ENCODE measurements at regions not wholly inside any gene's neighbourhood (a gene's known extent, or its start where the extent isn't known, plus 50 kb on each side); places are given as distances from the start of the nearest gene placed in this dataset.

DNA sequence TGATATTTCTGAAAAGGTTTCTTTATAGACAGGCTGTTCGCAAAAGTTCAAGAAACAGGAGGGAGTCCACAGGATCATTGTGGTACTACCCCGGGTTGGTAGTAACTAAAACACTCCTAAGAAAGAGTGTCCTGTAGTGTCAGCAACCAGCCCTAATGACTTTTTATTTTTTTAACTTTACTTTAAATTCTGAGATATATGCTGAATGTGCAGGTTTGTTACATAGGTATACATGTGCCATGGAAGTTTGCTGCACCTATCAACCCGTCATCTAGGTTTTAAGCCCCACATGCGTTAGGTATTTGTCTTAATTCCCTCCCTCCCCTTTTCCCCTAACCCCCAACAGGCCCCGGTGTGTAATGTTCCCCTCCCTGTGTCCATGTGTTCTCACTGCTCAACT, 1396.9 kb upstream of the ZEB2 start:
- no peaks in the 10 kb centered on the region for H3K9me3 ChIP-seq (ENCODE audit: control insufficient read depth, insufficient read depth, low read depth, low read length)
- TF ChIP-seq SP7 (tag by site-specific recombination; IDR thresholded peaks at IDR 0.05) (no peak), ZNF138 (tag by site-specific recombination; IDR thresholded peaks at IDR 0.05; ENCODE audit: borderline replicate concordance) (no peak), ZSCAN23 (tag by site-specific recombination; IDR thresholded peaks at IDR 0.05) (no peak), ZNF664 (tag by site-specific recombination; IDR thresholded peaks at IDR 0.05) (no peak), ZNF521 (tag by site-specific recombination; IDR thresholded peaks at IDR 0.05) (no peak), ZNF416 (tag by site-specific recombination; IDR thresholded peaks at IDR 0.05) (no peak), ZNF341 (tag by site-specific recombination; IDR thresholded peaks at IDR 0.05; ENCODE audit: low read depth) (no peak), ZNF121 (tag by site-specific recombination; IDR thresholded peaks at IDR 0.05) (no peak), ZSCAN30 (tag by site-specific recombination; IDR thresholded peaks at IDR 0.05) (no peak), ZNF223 (tag by site-specific recombination; IDR thresholded peaks at IDR 0.05) (no peak), YY2 (tag by site-specific recombination; IDR thresholded peaks at IDR 0.05) (no peak), MZF1 (tag by site-specific recombination; IDR thresholded peaks at IDR 0.05; ENCODE audit: borderline replicate concordance) (no peak), ZNF768 (tag by site-specific recombination; IDR thresholded peaks at IDR 0.05) (no peak), PRDM6 (tag by site-specific recombination; IDR thresholded peaks at IDR 0.05) (no peak), ZNF544 (tag by site-specific recombination; IDR thresholded peaks at IDR 0.05) (no peak), RBAK (tag by site-specific recombination; IDR thresholded peaks at IDR 0.05) (no peak), ZNF221 (tag by site-specific recombination; IDR thresholded peaks at IDR 0.05; ENCODE audit: borderline replicate concordance) (no peak)
- TF ChIP-seq, protein P1, sequence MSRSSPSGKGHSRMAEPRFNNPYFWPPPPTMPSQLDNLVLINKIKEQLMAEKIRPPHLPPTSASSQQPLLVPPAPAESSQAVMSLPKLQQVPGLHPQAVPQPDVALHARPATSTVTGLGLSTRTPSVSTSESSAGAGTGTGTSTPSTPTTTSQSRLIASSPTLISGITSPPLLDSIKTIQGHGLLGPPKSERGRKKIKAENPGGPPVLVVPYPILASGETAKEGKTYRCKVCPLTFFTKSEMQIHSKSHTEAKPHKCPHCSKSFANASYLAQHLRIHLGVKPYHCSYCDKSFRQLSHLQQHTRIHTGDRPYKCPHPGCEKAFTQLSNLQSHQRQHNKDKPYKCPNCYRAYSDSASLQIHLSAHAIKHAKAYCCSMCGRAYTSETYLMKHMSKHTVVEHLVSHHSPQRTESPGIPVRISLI (tag by site-specific recombination; IDR thresholded peaks at IDR 0.05) = no peak
- CTCF ChIA-PET = no interaction called here
- no peaks in the 10 kb centered on the region for H3K4me1 ChIP-seq (ENCODE audit: control insufficient read depth, insufficient read depth, low read length)
- no peaks in the 10 kb centered on the region for H3K36me3 ChIP-seq (ENCODE audit: control insufficient read depth in 2 of 2, insufficient read depth in 1 of 2, low read length in 2 of 2)
- POLR2A ChIA-PET = interaction anchor here (0.7 kb wide), 1 partner anchor 164 kb away, joined by 7 read pairs; no protein-coding TSS in a partner anchor
- no peak overlapping the region for H3K4me3 ChIP-seq (ENCODE audit: low read depth, low read length)
- H3K27ac ChIP-seq (ENCODE audit: extremely low read depth, low read depth, low read length) = no peak overlapping the region

DNA sequence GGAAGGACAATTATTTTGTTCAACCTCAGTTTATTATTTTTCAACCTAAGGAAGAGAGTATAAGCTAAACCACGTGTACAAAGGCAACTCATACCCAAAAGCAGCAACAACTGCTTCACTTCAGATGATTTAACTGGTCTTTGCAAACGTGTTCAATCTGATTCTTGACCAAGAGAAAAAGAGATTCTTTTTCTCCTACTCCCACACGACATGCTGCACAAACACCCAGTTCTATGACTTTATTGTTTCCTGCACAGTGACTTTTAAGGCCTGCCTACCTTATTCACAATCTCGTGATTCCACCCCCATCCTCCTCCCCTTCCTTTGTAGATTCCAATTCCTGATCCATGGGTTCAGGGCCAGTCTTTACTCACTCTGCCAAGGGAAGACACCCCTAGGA, 1394.8 kb upstream of the ZEB2 start:
- CTCF ChIA-PET = interaction anchor here (0.6 kb wide), 1 partner anchor 18 kb away, joined by 3 read pairs; no protein-coding TSS in a partner anchor
- Histone ChIP-seq H3K9me3 (ENCODE audit: control insufficient read depth, insufficient read depth, low read depth, low read length) (no peaks in the 10 kb centered on the region), H3K4me1 (ENCODE audit: control insufficient read depth, insufficient read depth, low read length) (no peaks in the 10 kb centered on the region), H3K4me3 (ENCODE audit: low read depth, low read length) (no peak overlapping the region), H3K27ac (ENCODE audit: extremely low read depth, low read depth, low read length) (no peak overlapping the region), H3K36me3 (ENCODE audit: control insufficient read depth in 2 of 2, insufficient read depth in 1 of 2, low read length in 2 of 2) (no peaks in the 10 kb centered on the region)
- POLR2A ChIA-PET = no interaction called here
- TF ChIP-seq ZNF19 (tag by site-specific recombination; IDR thresholded peaks at IDR 0.05; ENCODE audit: low read depth) (no peak), ZBTB1 (tag by site-specific recombination; IDR thresholded peaks at IDR 0.05) (no peak), ZNF221 (tag by site-specific recombination; IDR thresholded peaks at IDR 0.05; ENCODE audit: borderline replicate concordance) (no peak), ZNF776 (tag by site-specific recombination; IDR thresholded peaks at IDR 0.05; ENCODE audit: borderline replicate concordance) (no peak), ZNF157 (tag by site-specific recombination; IDR thresholded peaks at IDR 0.05) (no peak), ZSCAN16 (tag by site-specific recombination; IDR thresholded peaks at IDR 0.05) (no peak), ZNF558 (tag by site-specific recombination; IDR thresholded peaks at IDR 0.05) (no peak), ZNF366 (tag by site-specific recombination; conservative IDR thresholded peaks at IDR 0.05) (no peak)

All from HEK293 (cell line).